ENCODE measurements at regions not wholly inside any gene's neighbourhood (a gene's known extent, or its start where the extent isn't known, plus 50 kb on each side); places are given as distances from the start of the nearest gene placed in this dataset.

DNA sequence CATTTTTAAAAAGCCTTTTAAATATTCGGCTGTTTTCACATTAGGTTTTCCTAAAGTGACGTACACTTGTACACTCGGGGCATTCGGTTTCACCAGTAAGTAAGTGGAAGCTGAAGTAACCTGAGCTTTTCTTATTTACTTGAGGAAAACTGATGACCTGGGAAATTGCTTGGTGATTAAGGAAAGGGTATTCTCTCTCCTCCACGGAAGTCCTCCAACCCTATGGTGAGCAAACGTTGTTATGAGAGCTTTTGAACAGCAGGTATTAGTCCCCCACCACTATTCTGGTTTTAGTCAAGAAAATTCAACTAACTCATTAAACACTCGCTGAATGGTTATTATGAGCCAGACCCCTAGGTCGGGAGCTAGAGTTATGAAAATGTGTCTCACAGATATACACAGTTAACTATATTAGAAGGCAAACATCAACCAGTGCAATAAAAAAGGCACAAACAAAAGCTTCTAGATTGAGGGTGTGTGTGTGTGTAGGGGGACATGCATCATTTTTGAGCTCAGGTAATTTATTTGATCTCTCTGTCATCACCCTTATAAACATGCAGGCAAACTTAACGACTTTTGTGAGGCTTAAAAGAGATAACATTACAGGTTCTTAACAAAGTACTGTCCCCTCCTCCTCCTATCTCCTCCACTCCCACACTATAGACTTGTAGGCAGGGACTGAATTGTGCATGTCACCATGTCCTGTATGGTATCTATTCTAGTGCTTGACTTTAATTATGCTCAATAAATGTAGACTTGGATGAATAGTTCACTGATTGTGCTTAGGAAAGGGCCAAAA, 143.3 kb upstream of the MB21D2 start:
- TF ChIP-seq, protein P1, sequence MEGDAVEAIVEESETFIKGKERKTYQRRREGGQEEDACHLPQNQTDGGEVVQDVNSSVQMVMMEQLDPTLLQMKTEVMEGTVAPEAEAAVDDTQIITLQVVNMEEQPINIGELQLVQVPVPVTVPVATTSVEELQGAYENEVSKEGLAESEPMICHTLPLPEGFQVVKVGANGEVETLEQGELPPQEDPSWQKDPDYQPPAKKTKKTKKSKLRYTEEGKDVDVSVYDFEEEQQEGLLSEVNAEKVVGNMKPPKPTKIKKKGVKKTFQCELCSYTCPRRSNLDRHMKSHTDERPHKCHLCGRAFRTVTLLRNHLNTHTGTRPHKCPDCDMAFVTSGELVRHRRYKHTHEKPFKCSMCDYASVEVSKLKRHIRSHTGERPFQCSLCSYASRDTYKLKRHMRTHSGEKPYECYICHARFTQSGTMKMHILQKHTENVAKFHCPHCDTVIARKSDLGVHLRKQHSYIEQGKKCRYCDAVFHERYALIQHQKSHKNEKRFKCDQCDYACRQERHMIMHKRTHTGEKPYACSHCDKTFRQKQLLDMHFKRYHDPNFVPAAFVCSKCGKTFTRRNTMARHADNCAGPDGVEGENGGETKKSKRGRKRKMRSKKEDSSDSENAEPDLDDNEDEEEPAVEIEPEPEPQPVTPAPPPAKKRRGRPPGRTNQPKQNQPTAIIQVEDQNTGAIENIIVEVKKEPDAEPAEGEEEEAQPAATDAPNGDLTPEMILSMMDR (IDR thresholded peaks at IDR 0.05), result no peak
- TF ChIP-seq POLR2A (IDR thresholded peaks at IDR 0.05) (no peak), POLR2AphosphoS5 (IDR thresholded peaks at IDR 0.05) (no peak), EP300 (IDR thresholded peaks at IDR 0.05) (no peak)
